HCEC 1CT (cell line): ENCODE measurements at regions not wholly inside any gene's neighbourhood (a gene's known extent, or its start where the extent isn't known, plus 50 kb on each side); places are given as distances from the start of the nearest gene placed in this dataset.

ENCODE experiments used
- DNase-seq: peaks from one replicate; pipeline ENCODE4 v3.0.0-alpha.2; 2017

- no peak for DNase-seq
These were observed 211.3 kb upstream of the NAV3 start for GRCh38 chr12:77619425-77619824.

- no peak for DNase-seq
These were observed 212.9 kb upstream of the NAV3 start for GRCh38 chr12:77617818-77618217.

DNA sequence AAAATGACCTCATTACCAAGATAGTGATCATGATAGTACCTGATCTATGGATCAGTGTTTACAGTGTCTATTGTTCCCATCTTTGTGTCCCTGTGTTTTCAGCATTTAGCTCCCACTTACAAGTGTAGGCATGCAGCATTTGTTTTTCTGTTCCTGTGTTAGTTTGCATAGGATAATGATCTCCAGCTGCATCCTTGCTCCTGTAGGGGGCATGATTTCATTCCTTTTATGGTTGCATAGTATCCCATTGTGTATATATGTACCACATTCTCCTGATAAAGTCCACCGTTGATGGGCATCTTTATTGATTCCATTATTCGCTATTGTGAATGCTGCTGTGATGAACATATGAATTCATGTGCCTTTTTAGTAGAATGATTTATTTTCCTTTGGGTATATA is 215.4 kb upstream of the NAV3 start:
- peak; percentile 3 for DNase-seq

GRCh38 chr12:77613411-77613810 is 217.3 kb upstream of the NAV3 start:
- no peak for DNase-seq

- no peak for DNase-seq
These were observed 220.2 kb upstream of the NAV3 start for GRCh38 chr12:77610446-77610845.

GRCh38 chr12:77609016-77609415 is 221.7 kb upstream of the NAV3 start:
- DNase-seq = no peak

GRCh38 chr12:77608271-77608824 is 222.3 kb upstream of the NAV3 start:
- DNase-seq = no peak

DNA sequence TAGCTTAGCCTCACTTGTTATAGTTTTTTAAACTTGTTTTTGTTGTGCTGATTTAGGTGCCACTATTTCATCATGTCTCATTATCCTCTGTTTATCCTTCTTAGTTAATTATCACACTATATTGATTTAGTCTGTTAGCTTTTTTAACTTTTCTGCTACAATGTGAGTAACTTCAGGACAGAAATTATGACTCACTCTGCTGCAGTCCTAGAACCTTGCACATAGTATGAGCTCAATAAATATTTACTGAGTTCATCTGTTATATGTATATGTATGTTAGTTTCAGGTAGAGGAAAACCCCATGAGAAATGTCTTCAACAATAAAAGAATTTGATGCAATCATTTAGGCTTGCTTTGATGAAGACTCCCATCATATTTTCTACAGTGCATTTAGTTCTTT is 224.3 kb upstream of the NAV3 start:
- no peak for DNase-seq

DNA sequence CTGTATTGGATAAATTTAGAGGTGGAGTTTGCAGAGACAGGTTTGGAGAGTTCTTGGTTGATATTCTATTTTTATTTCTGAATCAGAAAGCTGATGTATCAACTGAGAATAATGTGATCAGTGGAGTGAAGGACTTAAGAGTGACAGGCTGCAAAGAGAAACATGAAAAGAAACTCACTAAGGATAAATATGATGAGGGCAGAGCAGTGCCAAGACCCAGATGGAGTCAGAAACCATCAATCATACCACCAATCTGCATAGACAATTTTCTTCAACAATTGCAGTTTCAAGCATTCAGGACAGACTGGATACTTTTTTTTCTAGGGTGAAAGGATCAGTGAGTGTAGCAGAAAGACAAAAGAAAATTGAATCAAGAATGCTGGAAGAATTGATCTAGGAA is 226.7 kb upstream of the NAV3 start:
- DNase-seq = no peak

DNA sequence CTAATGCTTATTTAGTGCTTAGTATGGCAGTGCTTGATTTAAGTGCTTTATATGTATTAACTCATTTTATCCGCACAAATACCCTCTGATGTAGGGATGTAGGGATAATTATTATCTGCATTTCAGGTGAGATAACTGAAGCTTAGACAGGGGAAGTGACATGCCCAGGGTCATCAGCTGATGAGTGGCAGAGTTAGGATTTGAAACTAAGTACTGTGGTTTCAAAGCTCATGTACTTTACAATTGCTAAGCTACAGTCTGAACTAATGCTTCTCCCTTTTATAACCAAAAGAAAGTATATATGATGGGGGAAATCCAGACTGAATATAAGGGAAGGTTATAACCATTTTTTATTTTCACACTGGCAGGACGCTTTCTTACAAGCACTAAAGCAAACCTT is 229.6 kb upstream of the NAV3 start:
- DNase-seq = no peak

GRCh38 chr12:77600468-77600843 is 230.2 kb upstream of the NAV3 start:
- no peak for DNase-seq

- no peak for DNase-seq
These were observed 230.8 kb upstream of the NAV3 start for GRCh38 chr12:77599782-77600467.

GRCh38 chr12:77594366-77594765 is 236.3 kb upstream of the NAV3 start:
- peak; percentile 15 for DNase-seq

DNA sequence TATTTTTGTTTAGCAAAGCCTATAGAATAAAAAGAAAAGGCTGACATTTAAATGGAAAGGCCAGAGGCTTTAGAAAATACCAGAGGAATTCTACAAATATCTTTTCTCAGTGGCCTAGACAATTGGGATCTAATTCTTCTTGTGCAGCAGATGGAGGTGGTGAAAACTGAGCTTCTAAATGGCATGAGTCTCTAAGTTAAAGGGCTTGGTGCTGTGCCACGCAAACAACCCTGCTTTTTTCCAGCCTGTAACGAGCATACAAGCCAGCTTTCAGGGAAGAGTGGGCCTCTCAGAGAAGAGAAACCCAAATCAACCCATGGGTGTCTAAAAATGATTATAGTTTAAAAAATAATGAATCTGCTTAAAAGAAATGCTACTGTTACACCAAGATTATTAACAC is 237.9 kb upstream of the NAV3 start:
- no peak for DNase-seq

GRCh38 chr12:77591959-77592743 is 238.5 kb upstream of the NAV3 start:
- DNase-seq = no peak

GRCh38 chr12:77590306-77590705 is 240.4 kb upstream of the NAV3 start:
- no peak for DNase-seq

DNA sequence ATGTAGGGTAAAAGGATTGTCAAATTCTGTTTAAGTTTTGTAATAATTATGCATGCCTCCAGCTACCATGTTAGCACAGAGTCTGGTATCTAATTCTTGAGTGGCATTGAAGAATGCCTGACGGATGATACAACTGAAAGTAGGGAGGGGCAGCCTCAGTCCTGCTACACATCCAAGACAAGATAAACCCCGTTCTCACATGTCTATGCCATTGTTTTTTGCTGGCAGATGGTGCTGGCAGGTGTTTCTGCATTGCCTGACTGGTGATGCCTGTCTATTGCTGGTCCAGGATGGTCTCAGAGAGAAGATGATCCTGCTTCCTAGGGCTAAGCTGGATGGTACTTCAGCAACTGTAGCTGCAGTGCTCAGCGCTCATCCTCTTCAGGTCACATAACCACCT is 245.8 kb upstream of the NAV3 start:
- no peak for DNase-seq

- DNase-seq = peak; percentile 43
These were observed 252.1 kb upstream of the NAV3 start for GRCh38 chr12:77578466-77579220.

DNA sequence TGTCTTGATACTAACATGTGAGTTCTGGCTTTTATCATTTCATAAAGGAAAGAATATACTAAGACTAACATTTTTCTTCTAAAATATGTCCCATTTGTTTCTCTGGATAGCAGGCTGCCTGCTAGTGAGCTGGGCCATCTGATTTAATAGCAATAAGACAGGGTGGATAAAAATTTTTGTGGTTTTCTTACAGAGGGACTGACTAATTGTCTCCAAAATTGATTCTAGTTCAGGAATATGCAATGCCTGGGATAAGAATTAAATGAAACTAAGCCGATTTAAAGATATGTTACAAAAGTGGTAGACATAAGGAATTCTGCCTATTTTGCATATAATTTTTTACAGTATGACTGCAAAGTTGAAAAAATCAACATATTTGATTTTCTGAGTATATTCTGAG is 252.9 kb upstream of the NAV3 start:
- DNase-seq = peak; percentile 43

DNA sequence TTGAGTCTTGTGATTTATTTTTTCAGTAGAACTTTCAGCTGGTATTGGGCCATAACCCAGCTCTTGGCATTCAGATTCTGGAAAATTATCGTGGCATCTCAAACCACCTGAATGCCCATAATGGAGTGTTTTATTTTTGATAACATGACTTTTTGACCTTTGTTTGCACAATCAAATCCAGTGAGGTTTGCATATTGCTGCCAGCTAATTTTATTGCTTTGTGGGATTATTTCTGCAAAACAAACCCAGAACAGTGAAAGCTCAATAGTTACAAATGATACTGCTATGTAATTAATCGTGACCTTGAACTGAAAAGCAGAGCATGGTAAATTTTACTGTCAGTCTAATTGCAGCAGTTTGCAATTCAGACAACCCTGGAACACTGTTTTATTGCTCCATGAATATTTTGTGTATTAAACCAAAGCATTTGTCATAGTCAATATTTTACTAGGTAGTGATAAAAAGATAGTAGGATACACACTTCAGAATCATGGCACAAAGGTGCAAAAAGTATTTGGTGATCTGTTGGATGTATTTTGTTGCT is 255.2 kb upstream of the NAV3 start:
- DNase-seq = no peak

- DNase-seq = no peak
These were observed 258.3 kb upstream of the NAV3 start for GRCh38 chr12:77572371-77572770.

DNA sequence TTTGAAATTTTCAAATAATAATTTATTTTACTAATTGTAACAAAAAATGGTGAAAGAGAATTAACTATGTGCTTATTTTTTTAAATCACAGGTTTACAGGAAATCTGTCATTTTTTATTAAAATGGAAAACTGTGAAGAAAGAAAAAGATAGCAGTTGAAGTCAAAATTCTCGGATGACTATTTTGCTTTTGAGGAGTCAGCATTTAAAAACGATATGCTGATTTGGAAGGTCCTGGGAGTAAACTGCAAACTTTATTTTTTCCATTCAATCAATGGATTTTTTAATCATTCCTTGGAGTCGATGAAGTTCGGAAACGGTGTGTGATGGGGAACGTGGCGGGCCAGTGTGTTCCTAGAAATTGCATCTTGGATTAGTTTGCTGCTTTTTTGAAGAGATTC is 258.9 kb upstream of the NAV3 start:
- DNase-seq = no peak

GRCh38 chr12:77571127-77571526 is 259.6 kb upstream of the NAV3 start:
- no peak for DNase-seq
